KMS-11 (cell line): ENCODE measurements at regions not wholly inside any gene's neighbourhood (a gene's known extent, or its start where the extent isn't known, plus 50 kb on each side); places are given as distances from the start of the nearest gene placed in this dataset.
A peak's percentile ranks its signal among the peaks of the same experiment; 100 is the strongest.

Source experiments
- H2AFZ ChIP-seq: fragments of 200-600 bp; sonication (generic); 2 replicates; pipeline ENCODE4 v1.6.1; 2016; ENCODE audit warnings: antibody characterized with exemption, mixed run types, low read depth
- H3K27ac ChIP-seq: fragments of 200-600 bp; sonication (generic); 2 replicates; pipeline ENCODE4 v1.6.1; 2016; ENCODE audit warnings: mild to moderate bottlenecking, mixed run types
- H3K27me3 ChIP-seq: fragments of 200-600 bp; sonication (generic); 2 replicates; pipeline ENCODE4 v1.6.1; 2017; ENCODE audit warnings: mild to moderate bottlenecking, low read depth, mixed run types, moderate library complexity; ENCODE audit not compliant: insufficient read depth
- H3K36me3 ChIP-seq: fragments of 200-600 bp; sonication (generic); 2 replicates; pipeline ENCODE4 v1.6.1; 2017; ENCODE audit warnings: mild to moderate bottlenecking, mixed run types; ENCODE audit not compliant: insufficient read depth
- H3K4me1 ChIP-seq: fragments of 200-600 bp; sonication (generic); 2 replicates; pipeline ENCODE4 v1.6.1; 2016; ENCODE audit warnings: mild to moderate bottlenecking, low read depth, mixed run types; ENCODE audit not compliant: poor library complexity, severe bottlenecking
- H3K4me2 ChIP-seq: fragments of 200-600 bp; sonication (generic); 2 replicates; pipeline ENCODE4 v1.7.0; 2016; ENCODE audit warnings: mild to moderate bottlenecking, mixed run types
- H3K4me3 ChIP-seq: fragments of 200-600 bp; sonication (generic); IDR thresholded peaks from 2 replicates; pipeline ENCODE4 v1.6.1; 2017; ENCODE audit warnings: low read depth, low read length, mixed read lengths; ENCODE audit not compliant: insufficient read depth
- H3K79me2 ChIP-seq: fragments of 200-600 bp; sonication (generic); 2 replicates; pipeline ENCODE4 v1.6.1; 2016; ENCODE audit warnings: low read depth, mixed run types; ENCODE audit not compliant: insufficient read depth
- H3K9ac ChIP-seq: fragments of 200-600 bp; sonication (generic); 2 replicates; pipeline ENCODE4 v1.6.1; 2016; ENCODE audit warnings: mild to moderate bottlenecking, mixed run types
- H4K20me1 ChIP-seq: fragments of 200-600 bp; sonication (generic); 2 replicates; pipeline ENCODE4 v1.6.1; 2016; ENCODE audit warnings: mild to moderate bottlenecking, mixed run types; ENCODE audit not compliant: insufficient read depth
- CTCF ChIP-seq: fragments of 200-600 bp; sonication (generic); conservative IDR thresholded peaks from 2 replicates; pipeline ENCODE4 v1.6.1; 2017; ENCODE audit warnings: low read depth, mild to moderate bottlenecking, antibody characterized with exemption, low read length, moderate library complexity, mixed read lengths

GRCh38 chr9:19992556-19992955, 203.7 kb upstream of the SLC24A2 start:
- no peak overlapping the region for H3K27ac ChIP-seq
- no peak overlapping the region for H3K4me3 ChIP-seq
- peak overlapping the region; percentile 11; the same call in 1 of the 2 replicates for H3K4me2 ChIP-seq
- no peaks in the 10 kb centered on the region for H3K4me1 ChIP-seq
- no peaks in the 10 kb centered on the region for H3K79me2 ChIP-seq
- no peaks in the 10 kb centered on the region for H3K27me3 ChIP-seq
- no peak overlapping the region for H3K9ac ChIP-seq
- no peak overlapping the region for H2AFZ ChIP-seq
- H3K36me3 ChIP-seq: no peaks in the 10 kb centered on the region
- TF ChIP-seq CTCF: no peak
- no peaks in the 10 kb centered on the region for H4K20me1 ChIP-seq

- no peak overlapping the region for H3K4me2 ChIP-seq
- no peaks in the 10 kb centered on the region for H4K20me1 ChIP-seq
- H3K4me3 ChIP-seq: no peak overlapping the region
- no peak overlapping the region for H2AFZ ChIP-seq
- H3K36me3 ChIP-seq: no peaks in the 10 kb centered on the region
- H3K9ac ChIP-seq: no peak overlapping the region
- H3K79me2 ChIP-seq: no peaks in the 10 kb centered on the region
- no peak overlapping the region for H3K27ac ChIP-seq
- no peaks in the 10 kb centered on the region for H3K27me3 ChIP-seq
- TF ChIP-seq CTCF: no peak
- H3K4me1 ChIP-seq: no peaks in the 10 kb centered on the region
These were observed 200.4 kb upstream of the SLC24A2 start for GRCh38 chr9:19989213-19989612.

- H3K4me1 ChIP-seq: no peaks in the 10 kb centered on the region
- no peak for TF ChIP-seq CTCF
- no peak overlapping the region for H3K9ac ChIP-seq
- H3K27me3 ChIP-seq: no peaks in the 10 kb centered on the region
- no peaks in the 10 kb centered on the region for H3K36me3 ChIP-seq
- H4K20me1 ChIP-seq: no peaks in the 10 kb centered on the region
- no peak overlapping the region for H3K27ac ChIP-seq
- no peak overlapping the region for H3K4me3 ChIP-seq
- H2AFZ ChIP-seq: no peak overlapping the region
- no peak overlapping the region for H3K4me2 ChIP-seq
- no peaks in the 10 kb centered on the region for H3K79me2 ChIP-seq
These were observed 199.4 kb upstream of the SLC24A2 start for GRCh38 chr9:19988281-19988680.

GRCh38 chr9:19985081-19985480, 196.2 kb upstream of the SLC24A2 start:
- Histone ChIP-seq H3K4me3 (no peak overlapping the region), H3K9ac (no peak overlapping the region), H4K20me1 (no peaks in the 10 kb centered on the region), H3K27ac (no peak overlapping the region), H3K36me3 (no peaks in the 10 kb centered on the region), H3K4me1 (no peaks in the 10 kb centered on the region), H3K27me3 (no peaks in the 10 kb centered on the region), H3K4me2 (no peak overlapping the region), H2AFZ (no peak overlapping the region), H3K79me2 (no peaks in the 10 kb centered on the region)
- no peak for TF ChIP-seq CTCF

- Histone ChIP-seq H3K36me3 (no peaks in the 10 kb centered on the region), H3K4me1 (no peaks in the 10 kb centered on the region), H3K4me2 (no peak overlapping the region), H3K27ac (no peak overlapping the region), H2AFZ (no peak overlapping the region), H3K9ac (no peak overlapping the region), H3K4me3 (no peak overlapping the region), H4K20me1 (no peaks in the 10 kb centered on the region), H3K79me2 (no peaks in the 10 kb centered on the region), H3K27me3 (no peaks in the 10 kb centered on the region)
- TF ChIP-seq CTCF: no peak
These were observed 187.4 kb upstream of the SLC24A2 start for GRCh38 chr9:19976226-19976625.
